ENCODE measurements at regions not wholly inside any gene's neighbourhood (a gene's known extent, or its start where the extent isn't known, plus 50 kb on each side); places are given as distances from the start of the nearest gene placed in this dataset.
"Not testable (repeated sequence)": the region's sequence is repeated elsewhere in the genome, so short reads cannot be mapped to it uniquely, and the experiment has no call there.

GRCh38 chr11:34721646-34722045 is 100.8 kb downstream of the EHF start:
- intact Hi-C loops (cut with micrococcal nuclease) = no loop called here

GRCh38 chr11:34719303-34719848 is 98.5 kb downstream of the EHF start:
- Histone ChIP-seq H4K20me1 (ENCODE audit: control insufficient read depth, insufficient read depth, low read length, poor library complexity, severe bottlenecking) (no peaks in the 10 kb centered on the region), H3K9me3 (ENCODE audit: control extremely low read depth in 1 of 3, control insufficient read depth in 2 of 3, insufficient read depth in 1 of 3, low read length in 2 of 3) (no peaks in the 10 kb centered on the region), H3K36me3 (replicated peaks in 1 of 2; ENCODE audit: control extremely low read depth in 1 of 2, control insufficient read depth in 1 of 2, extremely low read depth in 1 of 2, insufficient read depth in 2 of 2, low read length in 1 of 2) (no peaks in the 10 kb centered on the region), H3K4me1 (ENCODE audit: control insufficient read depth in 2 of 2, insufficient read depth in 2 of 2, low read length in 2 of 2) (no peaks in the 10 kb centered on the region), H3K4me3 (ENCODE audit: control extremely low read depth in 1 of 5, extremely low read depth in 1 of 5, insufficient read depth in 1 of 5, low read depth in 2 of 5, low read length in 4 of 5) (no peak overlapping the region), H3K4me2 (replicated peaks; ENCODE audit: low read depth, low read length, poor library complexity, severe bottlenecking) (no peak overlapping the region), H3K79me2 (ENCODE audit: control insufficient read depth, insufficient read depth, low read length) (no peaks in the 10 kb centered on the region), H3K27me3 (replicated peaks in 1 of 4; ENCODE audit: control extremely low read depth in 1 of 4, control insufficient read depth in 3 of 4, insufficient read depth in 4 of 4, low read length in 3 of 4) (peaks cover 0 to 3% (median 0%) of the 10 kb centered on the region in 4 experiments), H3K27ac (ENCODE audit: low read length in 2 of 2) (no peak overlapping the region), H3K9ac (ENCODE audit: low read length) (no peak overlapping the region), H2AFZ (ENCODE audit: insufficient read depth, low read depth, low read length, poor library complexity, severe bottlenecking) (no peak overlapping the region)
- no peaks in the 10 kb centered on the region for H3K4me1 Mint-ChIP-seq
- H3K4me3 Mint-ChIP-seq = no peak overlapping the region
- ATAC-seq (ENCODE audit: low read depth) (no peak), DNase-seq (no peak)
- intact Hi-C loops (cut with micrococcal nuclease) = no loop called here
- 29% methylated on average over 1 of the region's 1 CpG for WGBS (ENCODE audit: insufficient coverage)
- H3K27ac Mint-ChIP-seq = no peak overlapping the region
- H3K27me3 Mint-ChIP-seq = peaks cover 6% of the 10 kb centered on the region
- no peak for TF ChIP-seq CTCF (IDR thresholded peaks at IDR 0.05)
- TF ChIP-seq EZH2 (IDR thresholded peaks at IDR 0.05; ENCODE audit: borderline replicate concordance, insufficient read depth, low read depth, low read length, poor library complexity, severe bottlenecking) = no peak
- ChIA-PET CTCF (no interaction called here), POLR2A (no interaction called here)
- no peaks in the 10 kb centered on the region for H3K9me3 Mint-ChIP-seq (ENCODE audit: insufficient read depth)

More at GRCh38 chr11:34721646-34722045, 100.8 kb downstream of the EHF start:
- POLR2A ChIA-PET = no interaction called here
- no peak for DNase-seq
- ATAC-seq (ENCODE audit: low read depth) = no peak
- Mint-ChIP-seq H3K27me3 (no peaks in the 10 kb centered on the region), H3K27ac (no peak overlapping the region), H3K4me3 (no peak overlapping the region), H3K4me1 (no peaks in the 10 kb centered on the region), H3K9me3 (ENCODE audit: insufficient read depth) (no peaks in the 10 kb centered on the region)
- no peaks in the 10 kb centered on the region for H3K4me1 ChIP-seq (ENCODE audit: control insufficient read depth in 2 of 2, insufficient read depth in 2 of 2, low read length in 2 of 2)
- no peaks in the 10 kb centered on the region for H3K9me3 ChIP-seq (ENCODE audit: control extremely low read depth in 1 of 3, control insufficient read depth in 2 of 3, insufficient read depth in 1 of 3, low read length in 2 of 3)
- no peaks in the 10 kb centered on the region for H3K79me2 ChIP-seq (ENCODE audit: control insufficient read depth, insufficient read depth, low read length)
- H2AFZ ChIP-seq (ENCODE audit: insufficient read depth, low read depth, low read length, poor library complexity, severe bottlenecking) = no peak overlapping the region
- CTCF ChIA-PET = no interaction called here
- peaks cover 0 to 3% (median 0%) of the 10 kb centered on the region in 4 experiments for H3K27me3 ChIP-seq (replicated peaks in 1 of 4; ENCODE audit: control extremely low read depth in 1 of 4, control insufficient read depth in 3 of 4, insufficient read depth in 4 of 4, low read length in 3 of 4)
- no peak overlapping the region for H3K4me3 ChIP-seq (ENCODE audit: control extremely low read depth in 1 of 5, extremely low read depth in 1 of 5, insufficient read depth in 1 of 5, low read depth in 2 of 5, low read length in 4 of 5)
- H3K9ac ChIP-seq (ENCODE audit: low read length) = no peak overlapping the region
- no peak overlapping the region for H3K4me2 ChIP-seq (replicated peaks; ENCODE audit: low read depth, low read length, poor library complexity, severe bottlenecking)
- H3K27ac ChIP-seq (ENCODE audit: low read length in 2 of 2) = no peak overlapping the region
- no peaks in the 10 kb centered on the region for H3K36me3 ChIP-seq (replicated peaks in 1 of 2; ENCODE audit: control extremely low read depth in 1 of 2, control insufficient read depth in 1 of 2, extremely low read depth in 1 of 2, insufficient read depth in 2 of 2, low read length in 1 of 2)
- WGBS (ENCODE audit: insufficient coverage) = 29% methylated on average over 1 of the region's 2 CpGs
- no peaks in the 10 kb centered on the region for H4K20me1 ChIP-seq (ENCODE audit: control insufficient read depth, insufficient read depth, low read length, poor library complexity, severe bottlenecking)
- TF ChIP-seq CTCF (IDR thresholded peaks at IDR 0.05) (no peak), EZH2 (IDR thresholded peaks at IDR 0.05; ENCODE audit: borderline replicate concordance, insufficient read depth, low read depth, low read length, poor library complexity, severe bottlenecking) (no peak)

- peaks cover 11% of the 10 kb centered on the region for H3K27me3 Mint-ChIP-seq
- not testable (repeated sequence) for H2AFZ ChIP-seq (ENCODE audit: insufficient read depth, low read depth, low read length, poor library complexity, severe bottlenecking)
Measured at GRCh38 chr11:34713631-34714030, 92.7 kb downstream of the EHF start.

More at GRCh38 chr11:34713631-34714030, 92.7 kb downstream of the EHF start:
- H3K4me1 ChIP-seq (ENCODE audit: control insufficient read depth in 2 of 2, insufficient read depth in 2 of 2, low read length in 2 of 2); CTCF ChIA-PET; H3K4me1 Mint-ChIP-seq; ATAC-seq (ENCODE audit: low read depth); H3K36me3 ChIP-seq (replicated peaks in 1 of 2; ENCODE audit: control extremely low read depth in 1 of 2, control insufficient read depth in 1 of 2, extremely low read depth in 1 of 2, insufficient read depth in 2 of 2, low read length in 1 of 2); H3K27ac ChIP-seq (ENCODE audit: low read length in 2 of 2); DNase-seq; intact Hi-C loops (cut with micrococcal nuclease); H3K4me3 Mint-ChIP-seq; H3K27me3 ChIP-seq (replicated peaks in 1 of 4; ENCODE audit: control extremely low read depth in 1 of 4, control insufficient read depth in 3 of 4, insufficient read depth in 4 of 4, low read length in 3 of 4); POLR2A ChIA-PET; H4K20me1 ChIP-seq (ENCODE audit: control insufficient read depth, insufficient read depth, low read length, poor library complexity, severe bottlenecking); H3K79me2 ChIP-seq (ENCODE audit: control insufficient read depth, insufficient read depth, low read length); H3K4me3 ChIP-seq (ENCODE audit: control extremely low read depth in 1 of 5, extremely low read depth in 1 of 5, insufficient read depth in 1 of 5, low read depth in 2 of 5, low read length in 4 of 5); H3K4me2 ChIP-seq (replicated peaks; ENCODE audit: low read depth, low read length, poor library complexity, severe bottlenecking); H3K9ac ChIP-seq (ENCODE audit: low read length); H3K27ac Mint-ChIP-seq: not testable (repeated sequence)
- peaks cover 1 to 17% (median 16%) of the 10 kb centered on the region in 3 donors for H3K9me3 ChIP-seq (ENCODE audit: control extremely low read depth in 1 of 3, control insufficient read depth in 2 of 3, insufficient read depth in 1 of 3, low read length in 2 of 3)
- H3K9me3 Mint-ChIP-seq (ENCODE audit: insufficient read depth) = peaks cover 14% of the 10 kb centered on the region
